Activated CD4-positive, alpha-beta T cell treated with anti-CD3 and anti-CD28 coated beads for 36 hours (primary cell): ENCODE measurements at regions not wholly inside any gene's neighbourhood (a gene's known extent, or its start where the extent isn't known, plus 50 kb on each side); places are given as distances from the start of the nearest gene placed in this dataset.

ENCODE experiments used
- ATAC-seq: fragments of 200-7000 bp; cut with Tn5 transposase; one replicate; pipeline ENCODE4 v1.10.0; 2021; ENCODE audit warnings: mild to moderate bottlenecking, moderate library complexity
- CTCF ChIA-PET: fragments of 350-600 bp; sonication (Branson Sonifier 250); formaldehyde crosslinking; loops from one replicate; lab custom pipeline; 2021; ENCODE audit warnings: antibody characterized with exemption; lab: Charles Lee
- POLR2A ChIA-PET: fragments of 350-600 bp; sonication (Branson Sonifier 250); formaldehyde crosslinking; loops from one replicate; lab custom pipeline; 2021; ENCODE audit warnings: antibody characterized with exemption, inconsistent platforms; lab: Charles Lee
- DNase-seq: peaks from one replicate; pipeline ENCODE4 v3.0.0-alpha.2; 2020
- H3K27ac Mint-ChIP-seq: one replicate; pipeline ENCODE4 v1.8.0; 2021; ENCODE audit warnings: mixed read lengths
- H3K27me3 Mint-ChIP-seq: one replicate; pipeline ENCODE4 v1.8.0; 2021; ENCODE audit warnings: mixed read lengths
- H3K36me3 Mint-ChIP-seq: one replicate; pipeline ENCODE4 v1.8.0; 2021; ENCODE audit warnings: low read depth, mixed read lengths
- H3K4me1 Mint-ChIP-seq: one replicate; pipeline ENCODE4 v1.8.0; 2021; ENCODE audit warnings: mixed read lengths
- H3K4me3 Mint-ChIP-seq: one replicate; pipeline ENCODE4 v1.8.0; 2021; ENCODE audit warnings: mild to moderate bottlenecking, moderate library complexity, mixed read lengths
- H3K9me3 Mint-ChIP-seq: one replicate; pipeline ENCODE4 v1.8.0; 2021; ENCODE audit warnings: low read depth, mixed read lengths
- intact Hi-C, 2 experiments: fragments of 100-400 bp; cut with DNase I in 1 of 2; cut with micrococcal nuclease in 1 of 2; formaldehyde crosslinking; loops; one replicate each; pipeline versions ENCODE4 v1.14.2 to v1.15.1; 2022 to 2024; cut with DNase I, micrococcal nuclease

GRCh38 chr2:7225848-7226247, 308.6 kb downstream of the RNF144A start:
- Mint-ChIP-seq H3K27me3 (peaks cover 2% of the 10 kb centered on the region), H3K4me3 (no peak overlapping the region), H3K36me3 (peaks cover 3% of the 10 kb centered on the region), H3K27ac (no peak overlapping the region), H3K4me1 (no peaks in the 10 kb centered on the region), H3K9me3 (peaks cover 2% of the 10 kb centered on the region)
- intact Hi-C loops, result no loop called here
- ChIA-PET POLR2A (no interaction called here), CTCF (interaction anchor here (1.2 kb wide), 1 partner anchor 78 kb away, joined by 3 read pairs; no protein-coding TSS in a partner anchor)
- no peak for ATAC-seq
- DNase-seq, result no peak

- H3K4me3 Mint-ChIP-seq, result no peak overlapping the region
- DNase-seq (no peak), ATAC-seq (no peak)
- no peaks in the 10 kb centered on the region for H3K4me1 Mint-ChIP-seq
- intact Hi-C loops, result no loop called here
- POLR2A ChIA-PET, result no interaction called here
- peaks cover 3% of the 10 kb centered on the region for H3K36me3 Mint-ChIP-seq
- no peaks in the 10 kb centered on the region for H3K9me3 Mint-ChIP-seq
- H3K27me3 Mint-ChIP-seq, result no peaks in the 10 kb centered on the region
- H3K27ac Mint-ChIP-seq, result no peak overlapping the region
- CTCF ChIA-PET, result no interaction called here
These were observed 309.3 kb downstream of the RNF144A start for GRCh38 chr2:7226501-7226900.

- Mint-ChIP-seq H3K27me3 (no peaks in the 10 kb centered on the region), H3K4me1 (no peaks in the 10 kb centered on the region), H3K9me3 (no peaks in the 10 kb centered on the region), H3K36me3 (no peaks in the 10 kb centered on the region), H3K4me3 (no peak overlapping the region), H3K27ac (no peak overlapping the region)
- ATAC-seq, result no peak
- intact Hi-C loops, result no loop called here
- DNase-seq, result no peak
- CTCF ChIA-PET, result interaction anchor here (0.6 kb wide), 1 partner anchor 42 kb away, joined by 3 read pairs; no protein-coding TSS in a partner anchor
- POLR2A ChIA-PET, result no interaction called here
These were observed 315.9 kb downstream of the RNF144A start for GRCh38 chr2:7233126-7233525.

- Mint-ChIP-seq H3K9me3 (no peaks in the 10 kb centered on the region), H3K27ac (no peak overlapping the region), H3K4me1 (peaks cover 4% of the 10 kb centered on the region), H3K27me3 (no peaks in the 10 kb centered on the region), H3K4me3 (no peak overlapping the region), H3K36me3 (no peaks in the 10 kb centered on the region)
- DNase-seq (no peak), ATAC-seq (no peak)
- POLR2A ChIA-PET, result no interaction called here
- CTCF ChIA-PET, result no interaction called here
- intact Hi-C loops, result no loop called here
These were observed 320.3 kb downstream of the RNF144A start for GRCh38 chr2:7237466-7237865.

GRCh38 chr2:7239078-7239477, 321.9 kb downstream of the RNF144A start:
- ChIA-PET POLR2A (no interaction called here), CTCF (interaction anchor here (0.6 to 1.3 kb wide), 2 partner anchors 15 to 1216 kb away, joined by 3 to 4 read pairs; no protein-coding TSS in a partner anchor)
- H3K27ac Mint-ChIP-seq, result no peak overlapping the region
- H3K9me3 Mint-ChIP-seq, result no peaks in the 10 kb centered on the region
- DNase-seq (no peak), ATAC-seq (no peak)
- intact Hi-C loops, result no loop called here
- H3K4me3 Mint-ChIP-seq, result no peak overlapping the region
- H3K27me3 Mint-ChIP-seq, result no peaks in the 10 kb centered on the region
- peaks cover 4% of the 10 kb centered on the region for H3K4me1 Mint-ChIP-seq
- no peaks in the 10 kb centered on the region for H3K36me3 Mint-ChIP-seq

- no peak for ATAC-seq
- Mint-ChIP-seq H3K27ac (no peak overlapping the region), H3K4me1 (peaks cover 4% of the 10 kb centered on the region), H3K4me3 (no peak overlapping the region), H3K36me3 (no peaks in the 10 kb centered on the region), H3K9me3 (no peaks in the 10 kb centered on the region), H3K27me3 (no peaks in the 10 kb centered on the region)
- no peak for DNase-seq
- intact Hi-C loops, result no loop called here
- POLR2A ChIA-PET, result no interaction called here
- CTCF ChIA-PET, result interaction anchor here (0.8 kb wide), 1 partner anchor 144 kb away, joined by 3 read pairs; no protein-coding TSS in a partner anchor
These were observed 324.0 kb downstream of the RNF144A start for GRCh38 chr2:7241041-7241745.

- Mint-ChIP-seq H3K4me1 (peaks cover 4% of the 10 kb centered on the region), H3K27ac (no peak overlapping the region), H3K36me3 (no peaks in the 10 kb centered on the region), H3K27me3 (no peaks in the 10 kb centered on the region), H3K4me3 (no peak overlapping the region), H3K9me3 (no peaks in the 10 kb centered on the region)
- no peak for ATAC-seq
- POLR2A ChIA-PET, result no interaction called here
- no peak for DNase-seq
- intact Hi-C loops, result no loop called here
- CTCF ChIA-PET, result no interaction called here
These were observed 325.1 kb downstream of the RNF144A start for GRCh38 chr2:7242189-7242867.

GRCh38 chr2:7243276-7243675, 326.1 kb downstream of the RNF144A start:
- peaks cover 4% of the 10 kb centered on the region for H3K4me1 Mint-ChIP-seq
- intact Hi-C loops, result no loop called here

GRCh38 chr2:7256377-7256776, 339.2 kb downstream of the RNF144A start:
- Mint-ChIP-seq H3K4me1 (no peaks in the 10 kb centered on the region), H3K36me3 (no peaks in the 10 kb centered on the region), H3K4me3 (no peak overlapping the region), H3K9me3 (no peaks in the 10 kb centered on the region), H3K27ac (no peak overlapping the region), H3K27me3 (no peaks in the 10 kb centered on the region)
- ChIA-PET CTCF (no interaction called here), POLR2A (no interaction called here)
- ATAC-seq (no peak), DNase-seq (no peak)
- intact Hi-C loops, result no loop called here

More at GRCh38 chr2:7243276-7243675, 326.1 kb downstream of the RNF144A start:
- POLR2A ChIA-PET, result no interaction called here
- no peak overlapping the region for H3K4me3 Mint-ChIP-seq
- no peak overlapping the region for H3K27ac Mint-ChIP-seq
- H3K27me3 Mint-ChIP-seq, result no peaks in the 10 kb centered on the region
- DNase-seq (no peak), ATAC-seq (no peak)
- no peaks in the 10 kb centered on the region for H3K36me3 Mint-ChIP-seq
- CTCF ChIA-PET, result no interaction called here
- no peaks in the 10 kb centered on the region for H3K9me3 Mint-ChIP-seq

- no peak overlapping the region for H3K4me3 Mint-ChIP-seq
- no peaks in the 10 kb centered on the region for H3K9me3 Mint-ChIP-seq
- ATAC-seq (no peak), DNase-seq (no peak)
- ChIA-PET POLR2A (no interaction called here), CTCF (no interaction called here)
- intact Hi-C loops, result no loop called here
- H3K36me3 Mint-ChIP-seq, result no peaks in the 10 kb centered on the region
- H3K27me3 Mint-ChIP-seq, result no peaks in the 10 kb centered on the region
- no peak overlapping the region for H3K27ac Mint-ChIP-seq
- peaks cover 4% of the 10 kb centered on the region for H3K4me1 Mint-ChIP-seq
These were observed 345.5 kb downstream of the RNF144A start for GRCh38 chr2:7262727-7263126.

GRCh38 chr2:7264791-7265190, 347.6 kb downstream of the RNF144A start:
- H3K4me1 Mint-ChIP-seq, result peaks cover 4% of the 10 kb centered on the region
- ChIA-PET POLR2A (no interaction called here), CTCF (no interaction called here)
- ATAC-seq (no peak), DNase-seq (no peak)
- no peaks in the 10 kb centered on the region for H3K27me3 Mint-ChIP-seq
- no peaks in the 10 kb centered on the region for H3K36me3 Mint-ChIP-seq
- H3K4me3 Mint-ChIP-seq, result no peak overlapping the region
- intact Hi-C loops, result no loop called here
- H3K27ac Mint-ChIP-seq, result no peak overlapping the region
- no peaks in the 10 kb centered on the region for H3K9me3 Mint-ChIP-seq

- peaks cover 4% of the 10 kb centered on the region for H3K4me1 Mint-ChIP-seq
- no peaks in the 10 kb centered on the region for H3K27me3 Mint-ChIP-seq
- POLR2A ChIA-PET, result no interaction called here
- no peaks in the 10 kb centered on the region for H3K9me3 Mint-ChIP-seq
- H3K4me3 Mint-ChIP-seq, result no peak overlapping the region
- DNase-seq, result no peak
- no peak for ATAC-seq
- H3K36me3 Mint-ChIP-seq, result no peaks in the 10 kb centered on the region
- intact Hi-C loops, result no loop called here
- H3K27ac Mint-ChIP-seq, result no peak overlapping the region
- CTCF ChIA-PET, result no interaction called here
These were observed 348.1 kb downstream of the RNF144A start for GRCh38 chr2:7265286-7265685.
